ENCODE measurements at regions not wholly inside any gene's neighbourhood (a gene's known extent, or its start where the extent isn't known, plus 50 kb on each side); places are given as distances from the start of the nearest gene placed in this dataset.

DNA sequence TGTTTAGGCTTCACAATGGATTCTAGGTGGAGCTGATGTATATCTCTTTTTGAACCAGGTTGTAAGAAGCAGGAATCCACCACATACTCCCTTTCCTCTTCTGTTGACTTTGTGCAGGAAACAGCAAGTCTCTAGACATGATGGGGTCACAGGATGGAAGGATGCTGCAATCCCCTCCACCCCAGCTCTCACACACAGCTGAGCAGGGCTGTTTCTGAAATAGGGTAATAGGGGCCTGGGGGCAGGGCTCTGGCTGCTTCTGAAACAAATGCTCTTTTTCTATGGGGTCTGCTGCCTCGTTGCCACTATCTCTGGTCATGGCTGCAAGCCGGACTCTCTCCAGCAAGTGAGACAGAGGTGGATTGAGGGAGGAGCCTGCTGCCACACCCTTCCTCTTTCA is 148.9 kb downstream of the SOX11 start:
- no TSS peak for BruUV-seq (replicated peaks)
- no peak for DNase-seq (ENCODE audit: low read depth, low spot score)
- Histone ChIP-seq H3K9ac (ENCODE audit: low read length) (no peak overlapping the region), H3K4me2 (ENCODE audit: low read length) (no peak overlapping the region), H3K9me3 (ENCODE audit: control insufficient read depth in 1 of 2, insufficient read depth in 1 of 2, low read depth in 1 of 2, low read length in 2 of 2) (peaks cover 5 to 10% of the 10 kb centered on the region in 2 experiments; a peak in 2 of 4 replicates), H4K20me1 (ENCODE audit: insufficient read depth) (no peaks in the 10 kb centered on the region), H2AFZ (ENCODE audit: low read depth, low read length, poor library complexity, severe bottlenecking) (no peak overlapping the region), H3K27me3 (ENCODE audit: insufficient read depth, low read length) (no peaks in the 10 kb centered on the region), H3K36me3 (ENCODE audit: control insufficient read depth in 1 of 2, insufficient read depth in 2 of 2, low read length in 2 of 2) (no peaks in the 10 kb centered on the region), H3K4me3 (replicated peaks in 1 of 2; ENCODE audit: low read depth in 1 of 2, low read length in 2 of 2) (no peak overlapping the region), H3K27ac (ENCODE audit: low read depth, low read length) (no peak overlapping the region), H3K79me2 (ENCODE audit: insufficient read depth, low read length) (no peaks in the 10 kb centered on the region), H3K4me1 (ENCODE audit: control insufficient read depth in 1 of 2, insufficient read depth in 2 of 2, low read length in 2 of 2) (no peaks in the 10 kb centered on the region), H3K9me2 (ENCODE audit: insufficient read depth) (no peaks in the 10 kb centered on the region)
- CTCF ChIA-PET, result no interaction called here
- no peak for ATAC-seq
- intact Hi-C loops (cut with micrococcal nuclease), result no loop called here
- no peak for TF ChIP-seq FOSL1 (IDR thresholded peaks at IDR 0.05; ENCODE audit: low read depth)
- TF ChIP-seq EZH2 (IDR thresholded peaks at IDR 0.05), result no peak
- TF ChIP-seq ELF1 (IDR thresholded peaks at IDR 0.05; ENCODE audit: borderline replicate concordance, low read depth), result no peak
- no peak for TF ChIP-seq EZH2phosphoT487 (IDR thresholded peaks at IDR 0.05; ENCODE audit: borderline replicate concordance)
- TF ChIP-seq CEBPB (IDR thresholded peaks at IDR 0.05; ENCODE audit: low read depth), result no peak
- no peak for TF ChIP-seq CBX3 (IDR thresholded peaks at IDR 0.05; ENCODE audit: low read depth)
- no peak for TF ChIP-seq POLR2A (IDR thresholded peaks at IDR 0.05; ENCODE audit: borderline replicate concordance, extremely low read depth, insufficient read depth, insufficient read length)
- TF ChIP-seq, protein P1, sequence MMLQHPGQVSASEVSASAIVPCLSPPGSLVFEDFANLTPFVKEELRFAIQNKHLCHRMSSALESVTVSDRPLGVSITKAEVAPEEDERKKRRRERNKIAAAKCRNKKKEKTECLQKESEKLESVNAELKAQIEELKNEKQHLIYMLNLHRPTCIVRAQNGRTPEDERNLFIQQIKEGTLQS (IDR thresholded peaks at IDR 0.05), result no peak
- TF ChIP-seq, protein P2, sequence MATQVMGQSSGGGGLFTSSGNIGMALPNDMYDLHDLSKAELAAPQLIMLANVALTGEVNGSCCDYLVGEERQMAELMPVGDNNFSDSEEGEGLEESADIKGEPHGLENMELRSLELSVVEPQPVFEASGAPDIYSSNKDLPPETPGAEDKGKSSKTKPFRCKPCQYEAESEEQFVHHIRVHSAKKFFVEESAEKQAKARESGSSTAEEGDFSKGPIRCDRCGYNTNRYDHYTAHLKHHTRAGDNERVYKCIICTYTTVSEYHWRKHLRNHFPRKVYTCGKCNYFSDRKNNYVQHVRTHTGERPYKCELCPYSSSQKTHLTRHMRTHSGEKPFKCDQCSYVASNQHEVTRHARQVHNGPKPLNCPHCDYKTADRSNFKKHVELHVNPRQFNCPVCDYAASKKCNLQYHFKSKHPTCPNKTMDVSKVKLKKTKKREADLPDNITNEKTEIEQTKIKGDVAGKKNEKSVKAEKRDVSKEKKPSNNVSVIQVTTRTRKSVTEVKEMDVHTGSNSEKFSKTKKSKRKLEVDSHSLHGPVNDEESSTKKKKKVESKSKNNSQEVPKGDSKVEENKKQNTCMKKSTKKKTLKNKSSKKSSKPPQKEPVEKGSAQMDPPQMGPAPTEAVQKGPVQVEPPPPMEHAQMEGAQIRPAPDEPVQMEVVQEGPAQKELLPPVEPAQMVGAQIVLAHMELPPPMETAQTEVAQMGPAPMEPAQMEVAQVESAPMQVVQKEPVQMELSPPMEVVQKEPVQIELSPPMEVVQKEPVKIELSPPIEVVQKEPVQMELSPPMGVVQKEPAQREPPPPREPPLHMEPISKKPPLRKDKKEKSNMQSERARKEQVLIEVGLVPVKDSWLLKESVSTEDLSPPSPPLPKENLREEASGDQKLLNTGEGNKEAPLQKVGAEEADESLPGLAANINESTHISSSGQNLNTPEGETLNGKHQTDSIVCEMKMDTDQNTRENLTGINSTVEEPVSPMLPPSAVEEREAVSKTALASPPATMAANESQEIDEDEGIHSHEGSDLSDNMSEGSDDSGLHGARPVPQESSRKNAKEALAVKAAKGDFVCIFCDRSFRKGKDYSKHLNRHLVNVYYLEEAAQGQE (IDR thresholded peaks at IDR 0.05; ENCODE audit: low read depth), result no peak
- no peak for TF ChIP-seq TCF7L2 (IDR thresholded peaks at IDR 0.05; ENCODE audit: borderline replicate concordance, extremely low read depth, insufficient read depth, insufficient read length)
- no peak for TF ChIP-seq JUND (IDR thresholded peaks at IDR 0.05)
- no peak for TF ChIP-seq SP1 (IDR thresholded peaks at IDR 0.05; ENCODE audit: low read depth)
- no peak for TF ChIP-seq RAD21 (IDR thresholded peaks at IDR 0.05; ENCODE audit: low read depth)
- no peak for TF ChIP-seq POLR2AphosphoS5 (IDR thresholded peaks at IDR 0.05; ENCODE audit: low read depth, low read length)
- no peak for TF ChIP-seq SIN3A (IDR thresholded peaks at IDR 0.05; ENCODE audit: low read depth)
- TF ChIP-seq EGR1 (IDR thresholded peaks at IDR 0.05; ENCODE audit: low read depth), result no peak
- no peak for TF ChIP-seq SRF (IDR thresholded peaks at IDR 0.05; ENCODE audit: low read depth)
- TF ChIP-seq, protein P3, sequence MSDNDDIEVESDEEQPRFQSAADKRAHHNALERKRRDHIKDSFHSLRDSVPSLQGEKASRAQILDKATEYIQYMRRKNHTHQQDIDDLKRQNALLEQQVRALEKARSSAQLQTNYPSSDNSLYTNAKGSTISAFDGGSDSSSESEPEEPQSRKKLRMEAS (IDR thresholded peaks at IDR 0.05), result no peak
- TF ChIP-seq ZFX (IDR thresholded peaks at IDR 0.05), result no peak
- TF ChIP-seq ZNF274 (IDR thresholded peaks at IDR 0.05; ENCODE audit: low read depth, low read length), result no peak
- RAD21 ChIA-PET (ENCODE audit: low non-redundant PET in 1 of 2, low total read pairs in 2 of 2, uncharacterized antibody in 2 of 2, unreplicated experiment in 2 of 2), result no interaction called here
- POLR2A ChIA-PET, result no interaction called here

Data from HCT116 (cell line).